ENCODE measurements at regions not wholly inside any gene's neighbourhood (a gene's known extent, or its start where the extent isn't known, plus 50 kb on each side); places are given as distances from the start of the nearest gene placed in this dataset.

DNA sequence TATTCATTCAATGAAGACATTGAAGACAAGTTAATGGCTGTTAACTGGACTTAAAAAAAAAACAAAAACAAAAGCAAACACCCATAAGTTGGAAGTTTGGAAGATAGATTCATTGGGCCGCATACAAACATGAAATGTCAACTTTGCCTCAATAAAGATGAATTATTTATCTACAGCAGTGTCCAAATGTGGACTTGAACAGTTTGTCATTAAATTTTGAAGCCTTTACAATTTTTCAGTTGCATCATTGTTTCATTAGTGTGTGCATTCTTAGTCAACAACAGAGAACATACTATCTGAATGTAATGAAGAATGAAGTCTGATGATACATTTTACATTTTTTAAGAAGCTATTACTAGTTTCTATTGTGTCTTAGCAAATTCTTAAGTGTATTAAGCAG, 152.1 kb downstream of the SLIT2 start:
- no peak for DNase-seq (ENCODE audit: low spot score)

DNA sequence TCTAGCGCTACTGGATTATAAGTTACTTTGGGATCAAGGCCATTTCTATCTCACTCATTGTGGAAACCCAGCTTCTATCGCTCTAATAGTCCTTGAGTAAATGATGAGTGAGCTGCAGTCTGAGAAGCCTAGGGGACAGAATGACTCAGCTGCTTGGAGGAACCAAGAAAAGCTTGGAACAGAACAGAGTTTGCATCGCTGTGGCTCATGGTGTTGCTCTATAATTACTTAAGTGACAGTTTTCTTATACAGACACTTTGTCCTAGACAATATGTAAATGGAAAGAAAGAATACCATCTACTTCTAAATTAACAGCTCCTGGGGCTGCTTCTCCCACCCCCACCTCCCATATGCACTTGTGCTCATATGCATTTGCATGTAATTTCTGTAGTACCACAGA, 156.9 kb downstream of the SLIT2 start:
- no peak for DNase-seq (ENCODE audit: low spot score)

DNA sequence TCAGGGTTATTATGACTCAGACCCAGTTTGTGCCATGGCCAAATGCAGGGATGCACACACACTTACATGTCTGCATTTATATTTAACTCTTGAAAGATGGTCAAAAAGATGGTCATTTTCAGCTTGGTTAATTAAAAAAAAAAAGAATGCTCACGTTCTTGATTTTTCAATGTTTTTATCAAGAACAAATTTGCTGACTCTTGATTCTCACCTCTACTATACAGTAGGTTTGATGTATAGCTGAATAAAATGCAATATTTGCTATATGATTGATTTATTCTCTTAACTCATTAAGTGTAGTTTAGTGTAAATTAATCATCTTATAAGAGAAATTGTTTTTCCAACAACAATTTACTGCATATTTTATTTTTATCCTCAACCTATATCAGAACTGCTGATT, 160.4 kb downstream of the SLIT2 start:
- DNase-seq (ENCODE audit: low spot score): no peak

DNA sequence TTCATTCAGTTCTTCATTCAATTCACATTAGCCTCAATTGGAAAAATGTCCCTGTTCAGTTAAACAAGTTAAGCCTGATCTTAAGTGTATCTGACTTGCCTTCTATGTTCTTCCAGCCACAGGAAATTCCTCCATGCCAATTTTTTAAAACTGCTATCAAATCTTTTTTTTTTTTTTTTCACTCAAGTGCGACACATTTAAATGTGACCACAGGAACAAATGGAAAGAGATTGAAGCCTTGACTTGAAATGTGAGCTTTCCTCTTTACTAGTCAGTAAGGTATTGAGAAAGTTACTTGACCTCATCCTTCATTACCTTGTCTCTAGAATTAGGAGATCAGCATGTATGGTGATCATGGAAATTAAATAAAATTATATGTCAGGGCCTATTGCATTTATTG, 165.1 kb downstream of the SLIT2 start:
- DNase-seq (ENCODE audit: low spot score): no peak

DNA sequence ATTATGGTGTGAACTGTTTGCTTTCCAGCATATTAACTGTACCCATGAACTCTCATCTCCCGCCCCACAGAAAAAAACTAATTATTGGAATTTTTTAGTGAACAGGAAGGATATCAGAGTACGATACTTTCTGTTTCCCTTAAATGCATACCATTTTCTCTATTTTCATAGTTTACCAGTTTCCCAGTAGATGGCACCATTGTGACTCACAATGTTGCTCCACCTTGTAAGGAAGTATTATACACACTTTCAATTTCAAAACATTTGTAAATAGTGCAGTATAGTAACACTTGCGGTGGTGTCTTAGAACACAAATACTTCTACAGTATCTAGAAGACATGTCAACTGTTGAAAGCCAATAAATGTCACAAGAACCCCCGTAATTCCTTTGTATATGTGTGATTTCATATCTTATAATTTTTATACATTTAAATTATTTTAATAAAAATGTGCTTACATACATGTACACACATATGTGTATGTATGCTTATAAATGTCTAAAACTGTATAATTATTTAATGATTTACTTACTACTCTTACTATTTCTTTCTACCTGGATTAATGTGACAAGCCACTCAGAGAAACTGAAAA, 167.3 kb downstream of the SLIT2 start:
- peak; percentile 58 for DNase-seq (ENCODE audit: low spot score)

DNA sequence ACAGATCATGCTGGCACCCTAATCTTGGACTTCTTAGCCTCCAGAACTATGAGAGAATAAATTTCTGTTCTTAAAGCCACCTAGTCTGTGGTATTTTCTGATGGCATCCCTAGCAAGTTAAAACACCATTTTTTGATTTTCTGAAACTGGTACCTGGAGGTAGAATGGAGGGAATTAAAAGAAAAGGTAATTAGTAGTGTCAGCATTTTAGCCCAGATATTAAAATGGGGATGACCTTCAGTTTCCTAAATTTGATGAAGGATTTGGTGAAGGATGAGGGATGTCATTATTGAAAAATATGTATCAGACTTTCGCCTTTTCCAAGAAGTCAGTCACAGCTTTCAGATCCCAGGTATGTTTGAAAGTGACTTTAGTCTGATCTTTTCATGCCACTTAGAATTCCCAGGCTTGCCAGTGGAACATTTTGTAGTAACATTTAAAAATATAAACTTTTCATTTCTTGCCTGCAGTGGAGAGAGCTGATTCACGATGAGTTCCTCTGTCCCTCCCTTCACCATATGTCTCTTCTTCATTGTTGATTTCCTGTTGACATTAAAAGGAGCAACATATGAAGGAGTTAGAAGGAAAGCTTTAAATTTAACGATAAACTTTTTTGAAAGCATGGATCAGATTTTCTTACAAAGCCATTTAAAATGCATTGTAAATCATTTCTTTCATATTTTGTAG, 169.4 kb downstream of the SLIT2 start:
- DNase-seq (ENCODE audit: low spot score): no peak

DNA sequence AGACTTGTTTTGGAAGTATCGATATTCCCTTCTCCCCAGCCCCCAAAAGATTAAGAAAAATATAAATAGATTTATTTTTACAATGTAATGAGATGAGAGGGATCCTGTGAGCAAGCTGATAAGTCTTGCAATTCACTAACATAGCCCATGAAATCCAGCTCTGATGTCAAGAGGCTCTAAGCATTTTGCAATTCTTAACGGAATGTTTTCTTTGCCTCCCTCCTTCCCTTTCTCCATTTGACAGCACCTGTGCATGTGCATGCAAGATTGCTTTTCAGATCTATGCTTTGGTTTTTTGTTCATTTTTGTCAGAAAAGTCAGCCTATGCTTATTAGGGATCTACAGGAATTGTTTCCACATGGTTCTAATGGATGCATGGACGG, 169.9 kb downstream of the SLIT2 start:
- DNase-seq (ENCODE audit: low spot score): no peak

DNA sequence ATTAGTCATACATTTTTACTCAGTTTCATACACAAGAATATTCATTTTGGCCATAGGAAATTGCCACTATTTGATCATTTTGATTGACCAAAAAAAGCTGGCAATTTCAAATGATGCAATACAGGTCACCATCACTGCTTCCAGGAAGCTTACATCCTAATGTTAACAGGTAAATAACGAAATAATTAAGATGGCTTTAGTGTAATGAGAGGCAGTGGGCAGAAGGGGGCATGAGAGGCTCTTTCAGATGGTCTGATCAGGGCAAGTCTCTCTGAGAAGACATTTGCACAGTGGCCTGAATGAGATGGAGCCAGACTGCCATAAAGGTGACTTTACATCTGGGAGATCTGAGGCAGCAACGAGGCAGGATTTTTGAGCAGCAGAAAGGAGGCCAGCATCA, 170.7 kb downstream of the SLIT2 start:
- peak; percentile 70 for DNase-seq (ENCODE audit: low spot score)

DNA sequence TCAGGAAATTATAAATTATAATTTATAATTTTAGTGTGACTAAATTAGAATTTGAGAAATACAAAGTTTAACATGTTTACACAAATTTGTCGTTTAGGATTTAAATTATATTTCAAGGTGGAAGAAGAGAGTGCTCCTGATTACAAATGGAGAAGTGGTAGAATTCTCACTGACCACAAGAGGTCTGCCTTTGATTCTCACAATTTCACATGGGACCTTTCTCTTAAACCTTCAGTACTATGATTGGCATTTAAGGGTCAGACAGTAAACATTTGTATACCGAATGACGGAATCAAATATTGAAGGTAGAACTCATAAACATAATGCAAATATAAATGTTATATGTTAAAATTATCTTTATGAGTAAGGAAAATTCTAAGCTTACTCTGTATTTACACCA, 171.7 kb downstream of the SLIT2 start:
- no peak for DNase-seq (ENCODE audit: low spot score)

DNA sequence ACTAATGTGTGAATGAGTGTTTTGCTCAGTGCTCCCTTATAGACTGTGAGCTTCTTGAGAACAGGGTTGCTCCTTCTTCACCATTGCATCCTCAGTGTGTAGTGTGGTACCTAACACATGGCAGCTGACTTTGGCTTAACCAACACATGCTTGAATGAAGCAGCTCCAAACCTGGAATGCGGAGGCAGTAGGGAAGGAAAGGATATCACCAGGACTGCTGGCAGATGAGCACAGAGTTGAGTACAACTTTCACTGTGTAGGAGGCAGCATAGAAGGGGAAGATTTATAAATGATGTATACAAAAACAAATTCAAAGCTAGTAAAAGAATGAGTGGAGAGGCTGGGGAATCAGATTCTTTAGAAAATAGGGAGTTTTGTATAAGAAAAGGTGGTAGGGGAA, 174.3 kb downstream of the SLIT2 start:
- DNase-seq (ENCODE audit: low spot score): no peak

DNA sequence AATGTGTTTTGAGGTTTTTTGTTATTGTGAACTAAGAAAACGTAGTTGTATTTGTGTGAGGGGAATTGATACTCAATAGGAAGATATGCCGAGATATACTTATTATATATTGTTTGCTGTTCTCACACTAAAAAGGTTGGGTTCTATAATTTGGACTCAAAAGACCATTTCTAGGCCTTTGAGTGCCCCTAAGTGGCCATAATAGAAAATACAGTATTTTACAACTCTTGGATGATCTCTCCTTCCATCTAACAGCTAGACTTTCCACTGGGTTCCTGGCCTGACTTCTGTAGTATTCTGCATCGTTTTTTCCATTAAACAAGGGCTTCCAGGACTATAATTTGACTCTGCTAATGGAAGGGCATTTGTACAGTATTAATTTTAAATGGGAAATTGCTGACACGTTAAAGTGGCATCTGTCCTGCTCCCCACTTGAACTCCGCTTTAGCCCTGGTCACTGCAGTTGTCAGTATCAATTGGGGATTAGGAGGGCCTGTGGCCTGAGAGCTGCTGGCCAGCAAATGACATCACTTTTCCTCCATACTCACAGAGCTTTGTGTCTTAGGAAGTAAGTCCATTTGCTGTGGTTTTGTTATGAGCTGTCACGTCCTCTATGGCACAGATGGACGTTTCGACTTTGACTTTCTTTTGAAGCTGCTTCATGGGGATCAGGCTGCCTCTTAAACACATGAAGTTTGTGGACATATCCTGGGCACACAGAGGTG, 176.9 kb downstream of the SLIT2 start:
- no peak for DNase-seq (ENCODE audit: low spot score)

DNA sequence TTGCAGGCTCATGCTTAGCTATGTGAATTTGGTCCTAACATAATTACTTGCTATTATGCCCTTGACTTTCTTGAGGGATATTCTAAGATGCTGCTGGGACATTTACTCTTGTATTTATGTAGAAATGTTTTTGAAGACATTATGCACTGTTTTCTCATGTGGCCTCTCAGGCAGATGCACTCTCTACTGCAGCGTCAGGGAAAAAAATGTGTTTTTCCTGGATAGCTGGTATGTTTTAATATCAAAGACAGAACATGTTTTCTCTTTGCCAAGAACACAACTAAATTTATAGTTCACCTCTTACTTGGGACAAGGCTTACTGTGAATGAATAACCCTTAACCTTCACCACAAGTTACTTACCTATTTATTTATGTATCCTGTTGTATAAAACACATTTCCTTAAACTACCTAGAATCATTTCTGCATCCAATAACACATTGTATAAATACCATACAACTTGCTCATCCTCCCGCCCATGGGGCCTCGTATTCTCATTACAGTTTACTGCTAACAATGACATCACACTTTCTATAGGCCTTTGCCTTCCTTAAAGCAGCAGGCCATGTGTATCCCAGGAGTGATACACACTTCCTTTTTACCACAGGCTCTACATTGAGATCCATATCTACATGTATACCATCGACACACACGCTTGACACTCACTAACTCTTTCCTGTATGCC, 178.7 kb downstream of the SLIT2 start:
- no peak for DNase-seq (ENCODE audit: low spot score)

DNA sequence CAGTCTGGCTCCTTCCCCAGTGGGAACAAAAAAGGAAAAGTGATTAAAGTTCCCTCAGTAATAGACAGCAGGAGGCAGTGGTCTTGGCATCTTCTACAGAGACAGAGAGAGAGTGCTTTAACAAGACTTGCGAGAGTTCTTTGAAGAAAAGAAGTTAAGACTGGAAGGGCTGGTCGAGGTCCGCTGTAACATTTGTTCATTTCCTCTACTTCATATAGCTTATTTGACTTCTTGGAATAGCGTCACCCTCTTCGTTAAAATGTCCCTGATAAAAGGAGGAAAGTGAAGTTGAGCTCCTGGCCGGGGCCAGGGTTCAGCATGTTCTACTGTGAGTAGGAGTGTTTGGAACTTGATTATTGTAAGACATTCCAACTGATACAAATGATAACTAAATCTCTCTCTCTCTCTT, 179.8 kb downstream of the SLIT2 start:
- DNase-seq (ENCODE audit: low spot score): no peak

DNA sequence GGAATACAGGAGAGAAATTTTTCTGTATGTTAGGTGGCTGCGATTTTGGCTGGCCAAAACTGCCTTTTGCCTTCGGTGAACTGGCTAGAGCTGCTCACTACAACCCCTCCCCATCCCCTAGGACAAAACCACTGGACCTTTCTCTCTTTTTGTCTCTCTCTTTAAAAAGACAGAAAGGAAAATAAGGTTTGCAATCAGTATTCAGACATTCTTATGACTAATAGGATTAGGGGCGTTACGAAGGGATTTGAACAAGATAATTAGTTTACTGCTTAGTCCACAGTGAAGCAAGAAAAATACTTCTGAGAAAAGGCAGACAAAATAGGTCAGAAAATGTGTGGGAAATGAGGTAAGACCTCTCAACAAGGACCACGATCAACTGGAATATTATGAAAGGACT, 180.4 kb downstream of the SLIT2 start:
- DNase-seq (ENCODE audit: low spot score): no peak

DNA sequence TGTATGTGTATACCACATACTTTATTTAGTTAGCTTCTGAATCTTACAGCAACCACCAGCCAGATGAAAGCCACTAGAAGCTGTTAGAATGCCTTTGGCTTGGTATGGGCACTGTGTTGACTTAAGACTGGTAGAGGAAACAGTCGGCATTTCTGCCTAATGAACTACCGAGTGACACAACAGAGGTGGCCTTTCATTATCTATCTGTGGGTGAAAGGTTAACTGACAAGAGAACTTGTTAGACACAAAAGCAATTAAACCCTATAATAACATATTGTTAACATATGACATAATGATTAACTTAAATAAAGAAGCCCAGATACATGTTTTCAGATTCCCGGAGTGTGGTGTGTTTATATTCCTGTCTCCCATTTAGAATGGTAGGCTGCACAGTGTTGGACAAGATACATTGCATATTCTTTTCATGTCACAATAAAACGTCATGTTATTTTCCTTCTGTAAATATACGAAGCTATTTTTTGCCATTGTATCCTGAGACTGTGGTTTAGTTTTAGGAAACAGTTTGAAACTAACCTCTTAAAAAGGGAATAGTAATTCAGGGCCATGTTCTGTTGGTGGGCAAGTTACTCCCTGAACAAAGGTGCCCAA, 181.5 kb downstream of the SLIT2 start:
- DNase-seq (ENCODE audit: low spot score): peak; percentile 7

DNA sequence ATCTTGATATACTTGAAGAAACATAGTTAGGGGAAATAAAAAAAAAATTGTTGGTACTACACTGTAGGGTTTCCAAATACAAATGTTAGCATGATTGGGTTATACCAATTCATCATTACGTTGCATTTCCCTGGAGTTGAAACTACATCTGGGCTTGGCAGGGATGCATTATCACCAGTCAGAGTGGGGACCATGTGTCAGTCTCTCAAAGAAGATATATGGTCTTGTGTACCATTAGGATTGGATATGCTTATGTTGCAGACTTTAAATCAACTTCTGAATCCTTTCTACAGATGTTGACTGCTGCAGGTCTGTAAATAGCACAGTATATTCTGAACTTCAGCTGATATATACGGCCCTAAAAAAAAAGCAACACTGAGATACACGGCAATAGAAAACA, 188.5 kb downstream of the SLIT2 start:
- no peak for DNase-seq (ENCODE audit: low spot score)

DNA sequence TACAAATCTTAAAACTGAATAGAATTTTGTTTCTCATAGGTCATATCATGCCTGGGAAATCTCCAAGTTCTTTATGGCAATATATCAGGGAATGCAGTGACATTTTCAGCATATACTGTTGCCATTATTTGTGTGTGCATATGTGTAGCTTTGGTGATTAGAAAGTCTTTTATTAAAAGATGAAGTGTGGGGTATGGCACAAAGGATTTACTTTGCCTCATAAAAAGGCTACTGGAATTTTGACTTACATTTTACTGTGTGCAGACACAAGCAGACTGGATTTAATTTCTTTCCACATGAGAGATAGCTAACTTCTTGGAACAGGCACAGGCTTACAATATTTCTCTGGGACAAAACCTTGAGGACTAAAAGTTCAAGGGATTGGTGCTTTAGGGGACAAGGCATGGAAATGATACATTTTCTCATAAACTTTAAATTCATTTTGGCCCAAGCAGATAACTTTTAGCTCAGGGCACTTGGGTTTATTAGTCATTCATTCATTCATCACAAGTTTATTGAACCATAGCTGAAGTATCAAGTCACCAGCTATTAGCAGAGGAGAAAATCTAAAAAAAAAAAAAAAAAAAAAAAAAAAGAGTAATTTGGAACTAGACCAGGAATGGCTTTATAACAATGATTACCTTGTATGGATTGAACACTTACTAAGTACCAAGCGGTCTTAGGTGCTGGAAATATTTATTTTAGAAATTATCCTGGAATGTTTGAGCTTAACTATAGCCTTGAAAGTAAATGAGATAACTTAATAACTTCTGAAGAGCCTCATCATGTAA, 191.5 kb downstream of the SLIT2 start:
- DNase-seq (ENCODE audit: low spot score): no peak

DNA sequence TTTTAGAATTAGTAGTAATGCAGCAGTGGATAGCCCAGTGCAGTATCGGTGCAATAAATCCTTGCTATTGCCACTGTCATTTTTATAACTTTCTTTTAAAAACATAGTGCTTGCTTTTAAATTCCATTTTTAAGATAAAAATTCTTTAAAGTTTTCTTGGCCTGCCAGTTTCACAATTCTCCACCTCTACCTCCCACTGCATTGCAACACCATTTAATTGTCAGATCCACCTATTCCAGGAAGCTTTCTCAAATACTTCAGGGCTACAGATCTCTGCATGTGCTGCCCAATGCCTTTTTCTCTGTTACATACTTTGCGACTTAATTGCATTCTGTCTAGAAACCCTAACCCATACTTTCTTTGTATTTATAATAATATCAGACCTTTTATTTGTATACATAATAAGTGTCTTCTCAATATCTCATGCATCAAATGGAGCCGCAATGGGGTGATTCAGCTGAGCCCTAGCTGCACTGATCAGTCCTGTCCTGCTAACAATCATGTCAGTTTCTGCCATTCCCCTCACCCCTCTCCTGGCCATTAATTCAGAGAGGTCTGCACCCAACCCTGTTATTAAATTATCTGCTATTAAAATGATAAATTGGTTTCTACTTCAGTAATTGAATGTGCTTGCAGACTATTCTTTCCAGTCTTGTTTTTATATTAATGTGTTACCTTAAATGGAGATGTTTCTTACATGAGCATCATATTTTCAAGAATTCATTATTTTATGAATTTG, 193.1 kb downstream of the SLIT2 start:
- no peak for DNase-seq (ENCODE audit: low spot score)

DNA sequence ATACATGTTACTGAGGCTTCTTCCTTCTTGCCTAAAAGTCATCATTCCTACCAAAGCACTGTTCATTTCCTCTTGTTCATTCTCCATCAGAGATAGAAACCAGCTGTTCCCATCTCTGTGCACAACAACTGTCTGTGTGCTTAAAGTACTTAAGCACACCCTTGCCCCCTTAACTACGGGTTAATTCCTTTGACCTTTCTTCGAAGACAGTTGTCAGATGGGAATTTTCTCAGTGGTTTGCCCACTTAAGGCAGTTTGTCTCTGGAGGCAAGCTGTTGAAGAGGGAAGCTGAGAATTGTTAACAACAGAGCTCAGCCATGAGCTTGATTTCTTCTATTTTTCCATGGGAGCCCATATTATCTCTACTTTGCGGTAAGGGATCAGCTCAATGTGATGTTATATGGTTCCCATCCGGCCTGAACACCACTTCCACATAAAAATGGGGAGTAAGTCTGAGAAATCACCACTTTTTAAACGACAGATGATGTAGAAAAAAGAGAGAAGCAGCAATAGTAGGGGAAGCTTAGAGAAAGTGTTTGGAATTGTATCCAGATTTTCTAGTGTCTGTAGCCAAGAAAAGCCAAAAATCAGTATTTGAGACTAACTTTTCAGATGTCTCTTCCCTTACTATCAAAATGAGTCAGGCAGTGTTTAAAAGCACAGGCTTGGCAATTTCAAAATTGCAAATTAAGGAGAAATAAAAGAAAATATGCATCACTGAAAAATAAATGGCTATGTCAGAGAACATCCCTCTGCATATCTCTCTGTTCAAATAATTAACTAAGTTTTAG, 194.4 kb downstream of the SLIT2 start:
- no peak for DNase-seq (ENCODE audit: low spot score)

DNA sequence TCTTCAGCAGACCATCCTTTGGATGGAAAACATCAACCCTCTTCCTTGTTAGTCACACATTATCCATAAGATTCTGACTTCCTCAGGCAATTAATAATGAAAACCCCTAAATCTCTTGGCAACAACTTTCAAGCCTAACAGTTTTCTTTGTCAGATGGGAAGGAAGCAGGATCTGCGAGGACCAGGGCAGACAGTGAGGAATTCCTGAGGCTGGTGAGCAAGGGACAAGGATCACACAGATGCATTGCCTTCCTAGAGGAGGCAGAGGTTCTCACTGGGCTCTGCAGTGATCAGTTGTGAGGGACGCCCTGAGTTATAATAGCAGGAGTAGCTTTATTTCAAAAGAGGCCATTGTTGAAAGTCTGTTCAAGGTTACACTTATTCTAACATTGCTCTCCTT, 195.4 kb downstream of the SLIT2 start:
- DNase-seq (ENCODE audit: low spot score): no peak

All from LoVo (cell line).